GM23338 (cell line): ENCODE measurements at regions not wholly inside any gene's neighbourhood (a gene's known extent, or its start where the extent isn't known, plus 50 kb on each side); places are given as distances from the start of the nearest gene placed in this dataset.

Experiments
- ATAC-seq: fragments of 200-7000 bp; cut with Tn5 transposase; 3 replicates; pipeline ENCODE4 v1.9.1; 2020
- DNase-seq: peaks from one replicate; pipeline ENCODE4 v3.0.0-alpha.2; 2015; ENCODE audit warnings: low spot score
- H2AFZ ChIP-seq: fragments of 200-600 bp; sonication (generic); 2 replicates; pipeline ENCODE4 v1.8.0; 2016; ENCODE audit warnings: antibody characterized with exemption, mild to moderate bottlenecking, moderate library complexity
- H3F3A ChIP-seq: fragments of 200-600 bp; sonication (generic); replicated peaks from 2 replicates; pipeline ENCODE4 v1.8.0; 2017; ENCODE audit warnings: antibody characterized with exemption, mixed run types, low read depth
- H3K27ac ChIP-seq: fragments of 200-600 bp; sonication (generic); 2 replicates; pipeline ENCODE4 v1.6.1; 2016; ENCODE audit warnings: low read depth
- H3K27me3 ChIP-seq: fragments of 200-600 bp; sonication (generic); 2 replicates; pipeline ENCODE4 v1.8.0; 2016; ENCODE audit warnings: mild to moderate bottlenecking, mixed run types, moderate library complexity; ENCODE audit not compliant: insufficient read depth
- H3K36me3 ChIP-seq: fragments of 200-600 bp; sonication (generic); 2 replicates; pipeline ENCODE4 v1.8.0; 2016; ENCODE audit warnings: mild to moderate bottlenecking; ENCODE audit not compliant: insufficient read depth
- H3K4me1 ChIP-seq: fragments of 200-600 bp; sonication (generic); 2 replicates; pipeline ENCODE4 v1.8.0; 2016; ENCODE audit warnings: mild to moderate bottlenecking, moderate library complexity; ENCODE audit not compliant: insufficient read depth
- H3K4me2 ChIP-seq: fragments of 200-600 bp; sonication (generic); 2 replicates; pipeline ENCODE4 v1.7.1; 2017; ENCODE audit warnings: mixed run types
- H3K4me3 ChIP-seq: fragments of 200-600 bp; sonication (generic); 2 replicates; pipeline ENCODE4 v1.6.1; 2016; ENCODE audit warnings: mixed run types
- H3K79me2 ChIP-seq: fragments of 200-600 bp; sonication (generic); replicated peaks from 2 replicates; pipeline ENCODE4 v1.8.0; 2017; ENCODE audit warnings: mild to moderate bottlenecking; ENCODE audit not compliant: insufficient read depth
- H3K9me2 ChIP-seq: fragments of 200-600 bp; sonication (generic); 2 replicates; pipeline ENCODE4 v1.8.0; 2017; ENCODE audit not compliant: insufficient read depth
- H4K20me1 ChIP-seq: fragments of 200-600 bp; sonication (generic); replicated peaks from 2 replicates; pipeline ENCODE4 v1.8.0; 2017; ENCODE audit warnings: mild to moderate bottlenecking; ENCODE audit not compliant: insufficient read depth
- H3K27ac Mint-ChIP-seq: 2 replicates; pipeline ENCODE4 v1.8.0; 2020; ENCODE audit warnings: inconsistent platforms, mild to moderate bottlenecking, moderate library complexity, mixed read lengths
- H3K27me3 Mint-ChIP-seq: 3 replicates; pipeline ENCODE4 v1.8.0; 2022; ENCODE audit warnings: low read depth, mild to moderate bottlenecking, moderate library complexity, mixed read lengths, inconsistent platforms; ENCODE audit not compliant: insufficient read depth, poor library complexity
- H3K36me3 Mint-ChIP-seq: 3 replicates; pipeline ENCODE4 v1.8.0; 2021; ENCODE audit warnings: low read depth, mild to moderate bottlenecking, inconsistent platforms, moderate library complexity, mixed read lengths
- H3K4me1 Mint-ChIP-seq: 3 replicates; pipeline ENCODE4 v1.8.0; 2020; ENCODE audit warnings: mild to moderate bottlenecking, inconsistent platforms, mixed read lengths
- H3K4me3 Mint-ChIP-seq: 3 replicates; pipeline ENCODE4 v1.8.0; 2021; ENCODE audit warnings: moderate library complexity, mild to moderate bottlenecking, inconsistent platforms, mixed read lengths
- H3K9me3 Mint-ChIP-seq: 3 replicates; pipeline ENCODE4 v1.8.0; 2020; ENCODE audit warnings: moderate library complexity, mild to moderate bottlenecking, inconsistent platforms, mixed read lengths
- EZH2phosphoT487 ChIP-seq: fragments of 200-600 bp; sonication (generic); IDR thresholded peaks from one replicate; pipeline ENCODE4 v1.8.1; 2018; ENCODE audit warnings: antibody characterized with exemption; ENCODE audit not compliant: unreplicated experiment
- NANOG ChIP-seq: IDR thresholded peaks from 2 replicates; pipeline ENCODE4 v1.6.1; 2016; ENCODE audit warnings: antibody characterized with exemption, borderline replicate concordance
- REST ChIP-seq: IDR thresholded peaks from one replicate; pipeline ENCODE4 v1.6.1; 2018; ENCODE audit warnings: antibody characterized with exemption; ENCODE audit not compliant: unreplicated experiment
- TF ChIP-seq, protein P1 (sequence below), 2 experiments: fragments of 200-600 bp in 1 of 2; sonication (generic) in 1 of 2; conservative IDR thresholded peaks; 2 replicates each; pipeline versions ENCODE4 v1.5.1 to v1.6.1; 2016 to 2017; ENCODE audit warnings: antibody characterized with exemption in 2 of 2, low read depth in 2 of 2, mild to moderate bottlenecking in 2 of 2, moderate library complexity in 1 of 2

DNA sequence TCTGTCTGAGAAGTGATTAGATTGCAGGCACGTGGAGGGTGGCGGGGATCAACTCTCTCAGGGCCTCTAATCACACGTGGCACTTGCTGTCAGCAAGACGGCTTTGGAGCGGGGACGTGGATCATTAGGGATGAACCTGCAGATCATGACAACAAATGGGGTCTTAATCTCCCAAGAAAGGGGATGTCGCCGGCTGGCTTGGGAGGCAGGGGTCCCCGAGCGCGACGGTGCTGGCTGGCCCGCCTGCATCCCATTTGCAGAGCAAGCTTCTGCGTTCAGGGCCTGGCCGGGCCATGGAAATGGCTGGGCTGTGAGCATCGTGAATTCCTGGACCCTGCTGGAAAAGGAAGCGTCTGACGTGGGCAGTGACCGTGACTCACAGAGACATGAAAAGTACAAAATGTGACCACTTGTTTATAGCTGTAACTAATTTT, 85.1 kb upstream of the SHOX start:
- Histone ChIP-seq H3K9me2 (peaks cover 3% of the 10 kb centered on the region; the same call in 1 of the 2 replicates), H3K4me3 (no peak overlapping the region), H3K79me2 (no peaks in the 10 kb centered on the region), H3K36me3 (no peaks in the 10 kb centered on the region), H3K4me1 (no peaks in the 10 kb centered on the region), H3K4me2 (no peak overlapping the region), H3K27ac (no peak overlapping the region), H4K20me1 (no peaks in the 10 kb centered on the region), H2AFZ (peak overlapping the region; percentile 85), H3F3A (no peaks in the 10 kb centered on the region), H3K27me3 (no peaks in the 10 kb centered on the region)
- DNase-seq: no peak
- Mint-ChIP-seq H3K27me3 (peaks cover 10% of the 10 kb centered on the region), H3K4me3 (no peak overlapping the region), H3K27ac (no peak overlapping the region), H3K36me3 (peaks cover 48% of the 10 kb centered on the region), H3K4me1 (no peaks in the 10 kb centered on the region), H3K9me3 (peaks cover 98% of the 10 kb centered on the region)
- TF ChIP-seq NANOG (no peak), REST (peak; percentile 10)
- ATAC-seq: no peak

DNA sequence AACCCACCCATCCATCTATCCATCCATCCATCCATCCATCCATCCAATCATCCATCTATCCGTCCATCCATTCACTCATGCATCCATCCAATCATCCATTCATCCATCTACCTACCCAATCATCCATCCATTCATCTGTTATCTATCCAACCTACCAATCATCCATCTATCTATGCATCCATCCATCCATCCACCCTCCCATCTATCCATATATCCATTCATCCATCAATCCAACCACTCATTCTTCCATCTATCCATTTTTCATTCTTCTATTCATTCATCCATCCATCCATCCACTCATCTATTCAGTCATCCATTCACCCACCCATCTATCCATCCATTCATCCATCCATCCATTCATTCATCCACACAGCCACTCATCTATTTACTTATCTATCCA, 80.1 kb upstream of the SHOX start:
- H3K36me3 Mint-ChIP-seq: peaks cover 50% of the 10 kb centered on the region
- Histone ChIP-seq H3K4me3 (no peak overlapping the region), H3K79me2 (no peaks in the 10 kb centered on the region), H3K4me1 (no peaks in the 10 kb centered on the region), H3K27ac (no peak overlapping the region), H3K27me3 (no peaks in the 10 kb centered on the region), H3K36me3 (no peaks in the 10 kb centered on the region), H3F3A (no peaks in the 10 kb centered on the region), H4K20me1 (no peaks in the 10 kb centered on the region), H2AFZ (no peak overlapping the region), H3K9me2 (no peaks in the 10 kb centered on the region; the same call in 1 of the 2 replicates), H3K4me2 (no peak overlapping the region)
- ATAC-seq (no peak), DNase-seq (no peak)
- H3K27ac Mint-ChIP-seq: no peak overlapping the region
- peaks cover 92% of the 10 kb centered on the region for H3K9me3 Mint-ChIP-seq
- TF ChIP-seq, protein P1, sequence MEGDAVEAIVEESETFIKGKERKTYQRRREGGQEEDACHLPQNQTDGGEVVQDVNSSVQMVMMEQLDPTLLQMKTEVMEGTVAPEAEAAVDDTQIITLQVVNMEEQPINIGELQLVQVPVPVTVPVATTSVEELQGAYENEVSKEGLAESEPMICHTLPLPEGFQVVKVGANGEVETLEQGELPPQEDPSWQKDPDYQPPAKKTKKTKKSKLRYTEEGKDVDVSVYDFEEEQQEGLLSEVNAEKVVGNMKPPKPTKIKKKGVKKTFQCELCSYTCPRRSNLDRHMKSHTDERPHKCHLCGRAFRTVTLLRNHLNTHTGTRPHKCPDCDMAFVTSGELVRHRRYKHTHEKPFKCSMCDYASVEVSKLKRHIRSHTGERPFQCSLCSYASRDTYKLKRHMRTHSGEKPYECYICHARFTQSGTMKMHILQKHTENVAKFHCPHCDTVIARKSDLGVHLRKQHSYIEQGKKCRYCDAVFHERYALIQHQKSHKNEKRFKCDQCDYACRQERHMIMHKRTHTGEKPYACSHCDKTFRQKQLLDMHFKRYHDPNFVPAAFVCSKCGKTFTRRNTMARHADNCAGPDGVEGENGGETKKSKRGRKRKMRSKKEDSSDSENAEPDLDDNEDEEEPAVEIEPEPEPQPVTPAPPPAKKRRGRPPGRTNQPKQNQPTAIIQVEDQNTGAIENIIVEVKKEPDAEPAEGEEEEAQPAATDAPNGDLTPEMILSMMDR (conservative IDR thresholded peaks at IDR 0.05; ENCODE audit: low read depth in 2 of 2): no peak
- TF ChIP-seq EZH2phosphoT487: no peak
- H3K4me1 Mint-ChIP-seq: no peaks in the 10 kb centered on the region
- peaks cover 5% of the 10 kb centered on the region for H3K27me3 Mint-ChIP-seq
- H3K4me3 Mint-ChIP-seq: no peak overlapping the region

- Mint-ChIP-seq H3K4me1 (no peaks in the 10 kb centered on the region), H3K27me3 (peaks cover 5% of the 10 kb centered on the region), H3K9me3 (peaks cover 92% of the 10 kb centered on the region), H3K27ac (no peak overlapping the region), H3K36me3 (peaks cover 49% of the 10 kb centered on the region), H3K4me3 (no peak overlapping the region)
- ATAC-seq (no peak), DNase-seq (no peak)
- H3K27me3 ChIP-seq: no peaks in the 10 kb centered on the region
- H3K27ac ChIP-seq: no peak overlapping the region
- no peaks in the 10 kb centered on the region for H3K4me1 ChIP-seq
- no peaks in the 10 kb centered on the region for H3K79me2 ChIP-seq
- H2AFZ ChIP-seq: no peak overlapping the region
- H3K4me3 ChIP-seq: no peak overlapping the region
- no peaks in the 10 kb centered on the region for H4K20me1 ChIP-seq
- no peaks in the 10 kb centered on the region for H3K36me3 ChIP-seq
- H3K9me2 ChIP-seq: no peaks in the 10 kb centered on the region; the same call in 1 of the 2 replicates
- no peaks in the 10 kb centered on the region for H3F3A ChIP-seq
- H3K4me2 ChIP-seq: no peak overlapping the region
- TF ChIP-seq REST: no peak
- TF ChIP-seq, protein P1 (conservative IDR thresholded peaks at IDR 0.05; ENCODE audit: low read depth in 2 of 2): no peak
These were observed 79.3 kb upstream of the SHOX start for GRCh38 chrX:551306-551705.
